ENCODE measurements at regions not wholly inside any gene's neighbourhood (a gene's known extent, or its start where the extent isn't known, plus 50 kb on each side); places are given as distances from the start of the nearest gene placed in this dataset.

- H3K9me3 Mint-ChIP-seq = peaks cover 12% of the 10 kb centered on the region
- DNase-seq (no peak), ATAC-seq (no peak)
- no peaks in the 10 kb centered on the region for H3K36me3 Mint-ChIP-seq (ENCODE audit: insufficient read depth)
- no peaks in the 10 kb centered on the region for H3K4me1 Mint-ChIP-seq (ENCODE audit: low read depth)
- no peak overlapping the region for H3K4me3 Mint-ChIP-seq
- H3K27me3 Mint-ChIP-seq (ENCODE audit: low read depth) = no peaks in the 10 kb centered on the region
Observed at GRCh38 chr1:163785868-163786405, 464.2 kb downstream of the NUF2 start.

- ATAC-seq (no peak), DNase-seq (no peak)
- peaks cover 8% of the 10 kb centered on the region for H3K9me3 Mint-ChIP-seq
- H3K4me1 Mint-ChIP-seq (ENCODE audit: low read depth) = no peaks in the 10 kb centered on the region
- no peaks in the 10 kb centered on the region for H3K36me3 Mint-ChIP-seq (ENCODE audit: insufficient read depth)
- no peaks in the 10 kb centered on the region for H3K27me3 Mint-ChIP-seq (ENCODE audit: low read depth)
- H3K4me3 Mint-ChIP-seq = no peak overlapping the region
Observed at GRCh38 chr1:163789911-163790310, 468.2 kb downstream of the NUF2 start.

GRCh38 chr1:163794551-163794950 is 472.8 kb downstream of the NUF2 start:
- no peaks in the 10 kb centered on the region for H3K4me1 Mint-ChIP-seq (ENCODE audit: low read depth)

GRCh38 chr1:163796394-163796821 is 474.7 kb downstream of the NUF2 start:
- no peaks in the 10 kb centered on the region for H3K27me3 Mint-ChIP-seq (ENCODE audit: low read depth)
- no peaks in the 10 kb centered on the region for H3K36me3 Mint-ChIP-seq (ENCODE audit: insufficient read depth)
- no peak for ATAC-seq
- H3K4me3 Mint-ChIP-seq = no peak overlapping the region
- no peaks in the 10 kb centered on the region for H3K4me1 Mint-ChIP-seq (ENCODE audit: low read depth)
- no peak for DNase-seq
- peaks cover 8% of the 10 kb centered on the region for H3K9me3 Mint-ChIP-seq

More at GRCh38 chr1:163794551-163794950, 472.8 kb downstream of the NUF2 start:
- no peaks in the 10 kb centered on the region for H3K27me3 Mint-ChIP-seq (ENCODE audit: low read depth)
- no peak overlapping the region for H3K4me3 Mint-ChIP-seq
- H3K36me3 Mint-ChIP-seq (ENCODE audit: insufficient read depth) = no peaks in the 10 kb centered on the region
- H3K9me3 Mint-ChIP-seq = peaks cover 8% of the 10 kb centered on the region
- DNase-seq = no peak
- ATAC-seq = no peak

GRCh38 chr1:163797816-163798215 is 476.1 kb downstream of the NUF2 start:
- no peak for DNase-seq
- no peaks in the 10 kb centered on the region for H3K27me3 Mint-ChIP-seq (ENCODE audit: low read depth)
- peaks cover under 1% of the 10 kb centered on the region for H3K9me3 Mint-ChIP-seq
- ATAC-seq = no peak
- no peaks in the 10 kb centered on the region for H3K4me1 Mint-ChIP-seq (ENCODE audit: low read depth)
- H3K4me3 Mint-ChIP-seq = no peak overlapping the region
- no peaks in the 10 kb centered on the region for H3K36me3 Mint-ChIP-seq (ENCODE audit: insufficient read depth)

GRCh38 chr1:163799190-163799805 is 477.5 kb downstream of the NUF2 start:
- no peaks in the 10 kb centered on the region for H3K36me3 Mint-ChIP-seq (ENCODE audit: insufficient read depth)
- no peaks in the 10 kb centered on the region for H3K4me1 Mint-ChIP-seq (ENCODE audit: low read depth)
- H3K27me3 Mint-ChIP-seq (ENCODE audit: low read depth) = no peaks in the 10 kb centered on the region
- DNase-seq = no peak
- ATAC-seq = no peak
- no peak overlapping the region for H3K4me3 Mint-ChIP-seq
- H3K9me3 Mint-ChIP-seq = peaks cover 3% of the 10 kb centered on the region

- no peaks in the 10 kb centered on the region for H3K27me3 Mint-ChIP-seq (ENCODE audit: low read depth)
- no peak overlapping the region for H3K4me3 Mint-ChIP-seq
- no peaks in the 10 kb centered on the region for H3K36me3 Mint-ChIP-seq (ENCODE audit: insufficient read depth)
- no peaks in the 10 kb centered on the region for H3K4me1 Mint-ChIP-seq (ENCODE audit: low read depth)
- no peak for ATAC-seq
- DNase-seq = no peak
- peaks cover 11% of the 10 kb centered on the region for H3K9me3 Mint-ChIP-seq
Observed at GRCh38 chr1:163807331-163808049, 485.7 kb downstream of the NUF2 start.

- Mint-ChIP-seq H3K27me3 (ENCODE audit: low read depth) (no peaks in the 10 kb centered on the region), H3K9me3 (peaks cover 16% of the 10 kb centered on the region), H3K4me3 (no peak overlapping the region), H3K36me3 (ENCODE audit: insufficient read depth) (no peaks in the 10 kb centered on the region), H3K4me1 (ENCODE audit: low read depth) (no peaks in the 10 kb centered on the region)
- ATAC-seq (no peak), DNase-seq (no peak)
Observed at GRCh38 chr1:163813251-163813650, 491.5 kb downstream of the NUF2 start.

- Mint-ChIP-seq H3K9me3 (peaks cover 5% of the 10 kb centered on the region), H3K4me3 (no peak overlapping the region), H3K27me3 (ENCODE audit: low read depth) (no peaks in the 10 kb centered on the region), H3K36me3 (ENCODE audit: insufficient read depth) (no peaks in the 10 kb centered on the region), H3K4me1 (ENCODE audit: low read depth) (no peaks in the 10 kb centered on the region)
- ATAC-seq (no peak), DNase-seq (no peak)
Observed at GRCh38 chr1:163820226-163820625, 498.5 kb downstream of the NUF2 start.

GRCh38 chr1:163820766-163821165 is 499.0 kb downstream of the NUF2 start:
- H3K9me3 Mint-ChIP-seq = peaks cover 5% of the 10 kb centered on the region
- H3K27me3 Mint-ChIP-seq (ENCODE audit: low read depth) = no peaks in the 10 kb centered on the region
- no peaks in the 10 kb centered on the region for H3K36me3 Mint-ChIP-seq (ENCODE audit: insufficient read depth)
- H3K4me1 Mint-ChIP-seq (ENCODE audit: low read depth) = no peaks in the 10 kb centered on the region
- no peak for DNase-seq
- no peak overlapping the region for H3K4me3 Mint-ChIP-seq
- ATAC-seq = no peak

- ATAC-seq (no peak), DNase-seq (no peak)
- Mint-ChIP-seq H3K36me3 (ENCODE audit: insufficient read depth) (no peaks in the 10 kb centered on the region), H3K9me3 (peaks cover 5% of the 10 kb centered on the region), H3K4me3 (no peak overlapping the region), H3K4me1 (ENCODE audit: low read depth) (no peaks in the 10 kb centered on the region), H3K27me3 (ENCODE audit: low read depth) (no peaks in the 10 kb centered on the region)
Observed at GRCh38 chr1:163821679-163822078, 499.9 kb downstream of the NUF2 start.

- no peak overlapping the region for H3K4me3 Mint-ChIP-seq
- H3K36me3 Mint-ChIP-seq (ENCODE audit: insufficient read depth) = no peaks in the 10 kb centered on the region
- no peaks in the 10 kb centered on the region for H3K4me1 Mint-ChIP-seq (ENCODE audit: low read depth)
- peaks cover 5% of the 10 kb centered on the region for H3K9me3 Mint-ChIP-seq
- no peaks in the 10 kb centered on the region for H3K27me3 Mint-ChIP-seq (ENCODE audit: low read depth)
- no peak for DNase-seq
- ATAC-seq = no peak
Observed at GRCh38 chr1:163823017-163823416, 501.3 kb downstream of the NUF2 start.

- ATAC-seq (no peak), DNase-seq (no peak)
- Mint-ChIP-seq H3K36me3 (ENCODE audit: insufficient read depth) (no peaks in the 10 kb centered on the region), H3K27me3 (ENCODE audit: low read depth) (no peaks in the 10 kb centered on the region), H3K4me3 (no peak overlapping the region), H3K4me1 (ENCODE audit: low read depth) (no peaks in the 10 kb centered on the region), H3K9me3 (peaks cover 5% of the 10 kb centered on the region)
Observed at GRCh38 chr1:163824006-163824405, 502.3 kb downstream of the NUF2 start.

- Mint-ChIP-seq H3K4me3 (no peak overlapping the region), H3K4me1 (ENCODE audit: low read depth) (no peaks in the 10 kb centered on the region), H3K27me3 (ENCODE audit: low read depth) (no peaks in the 10 kb centered on the region), H3K9me3 (peaks cover 8% of the 10 kb centered on the region), H3K36me3 (ENCODE audit: insufficient read depth) (no peaks in the 10 kb centered on the region)
- ATAC-seq (no peak), DNase-seq (no peak)
Observed at GRCh38 chr1:163824490-163824889, 502.7 kb downstream of the NUF2 start.

- H3K4me3 Mint-ChIP-seq = no peak overlapping the region
- peaks cover 8% of the 10 kb centered on the region for H3K9me3 Mint-ChIP-seq
- no peak for DNase-seq
- no peak for ATAC-seq
- no peaks in the 10 kb centered on the region for H3K4me1 Mint-ChIP-seq (ENCODE audit: low read depth)
- H3K36me3 Mint-ChIP-seq (ENCODE audit: insufficient read depth) = no peaks in the 10 kb centered on the region
- H3K27me3 Mint-ChIP-seq (ENCODE audit: low read depth) = no peaks in the 10 kb centered on the region
Observed at GRCh38 chr1:163826500-163826899, 504.7 kb downstream of the NUF2 start.
